Astrocyte (in vitro differentiated cells and primary cell): ENCODE measurements at regions not wholly inside any gene's neighbourhood (a gene's known extent, or its start where the extent isn't known, plus 50 kb on each side); places are given as distances from the start of the nearest gene placed in this dataset.

Experiments used
- DNase-seq: peaks from one replicate; pipeline ENCODE4 v3.0.0-alpha.2; 2010; ENCODE audit warnings: low read depth
- FAIRE-seq: peaks from 2 replicates; lab custom pipeline; 2011; peaks lifted over from hg19 to GRCh38; lab: Jason Lieb, UNC
- H2AFZ ChIP-seq: 2 replicates; pipeline ENCODE4 v1.6.0; 2012; ENCODE audit warnings: low read depth, low read length, inconsistent platforms
- H3K27ac ChIP-seq: 2 replicates; pipeline ENCODE4 v1.5.1; 2011; ENCODE audit warnings: low read depth, low read length, inconsistent platforms
- H3K27me3 ChIP-seq: 2 replicates; pipeline ENCODE4 v1.6.0; 2011; ENCODE audit warnings: low read length, inconsistent platforms; ENCODE audit not compliant: insufficient read depth
- H3K36me3 ChIP-seq: 2 replicates; pipeline ENCODE4 v1.5.1; 2011; ENCODE audit warnings: low read length, inconsistent platforms; ENCODE audit not compliant: insufficient read depth
- H3K4me1 ChIP-seq: 2 replicates; pipeline ENCODE4 v1.5.1; 2011; ENCODE audit warnings: low read length, inconsistent platforms; ENCODE audit not compliant: insufficient read depth
- H3K4me2 ChIP-seq: 2 replicates; pipeline ENCODE4 v1.6.0; 2012; ENCODE audit warnings: low read length, inconsistent platforms
- H3K4me3 ChIP-seq: 2 replicates; pipeline ENCODE4 v1.5.1; 2011; ENCODE audit warnings: low read depth, mild to moderate bottlenecking, low read length, inconsistent platforms; ENCODE audit not compliant: insufficient read depth
- H3K79me2 ChIP-seq: 2 replicates; pipeline ENCODE4 v1.6.0; 2012; ENCODE audit warnings: mild to moderate bottlenecking, low read length, inconsistent platforms; ENCODE audit not compliant: insufficient read depth
- H3K9ac ChIP-seq: 2 replicates; pipeline ENCODE4 v1.6.0; 2012; ENCODE audit warnings: mild to moderate bottlenecking, low read length, inconsistent platforms
- H3K9me3 ChIP-seq: 2 replicates; pipeline ENCODE4 v1.5.1; 2012; ENCODE audit warnings: low read depth, mild to moderate bottlenecking, low read length, inconsistent platforms; ENCODE audit not compliant: insufficient read depth
- H4K20me1 ChIP-seq: 2 replicates; pipeline ENCODE4 v1.6.0; 2012; ENCODE audit warnings: low read length, inconsistent platforms; ENCODE audit not compliant: insufficient read depth
- H3K27ac Mint-ChIP-seq: one replicate; pipeline ENCODE4 v1.8.0; 2021; ENCODE audit warnings: mild to moderate bottlenecking, mixed read lengths; ENCODE audit not compliant: unreplicated experiment
- H3K27me3 Mint-ChIP-seq: one replicate; pipeline ENCODE4 v1.8.0; 2021; ENCODE audit warnings: low read depth, mixed read lengths; ENCODE audit not compliant: unreplicated experiment
- H3K36me3 Mint-ChIP-seq: one replicate; pipeline ENCODE4 v1.8.0; 2021; ENCODE audit warnings: low read depth, mixed read lengths; ENCODE audit not compliant: unreplicated experiment
- H3K4me1 Mint-ChIP-seq: one replicate; pipeline ENCODE4 v1.8.0; 2021; ENCODE audit warnings: low read depth, mixed read lengths; ENCODE audit not compliant: unreplicated experiment
- H3K4me3 Mint-ChIP-seq: one replicate; pipeline ENCODE4 v1.8.0; 2021; ENCODE audit warnings: mild to moderate bottlenecking, moderate library complexity, mixed read lengths; ENCODE audit not compliant: unreplicated experiment
- H3K9me3 Mint-ChIP-seq: one replicate; pipeline ENCODE4 v1.8.0; 2021; ENCODE audit warnings: mild to moderate bottlenecking, mixed read lengths; ENCODE audit not compliant: unreplicated experiment
- CTCF ChIP-seq: IDR thresholded peaks from 2 replicates; pipeline ENCODE4 v1.5.1; 2011; ENCODE audit warnings: low read depth, mild to moderate bottlenecking, inconsistent platforms, low read length, moderate library complexity; ENCODE audit not compliant: insufficient read depth
- EZH2 ChIP-seq: IDR thresholded peaks from 2 replicates; pipeline ENCODE4 v1.6.1; 2012; ENCODE audit warnings: mild to moderate bottlenecking, low read length, inconsistent platforms; ENCODE audit not compliant: insufficient read depth

- no peak overlapping the region for H3K4me3 ChIP-seq
- DNase-seq, result no peak
- Mint-ChIP-seq H3K27ac (no peak overlapping the region), H3K9me3 (no peaks in the 10 kb centered on the region), H3K4me1 (no peaks in the 10 kb centered on the region), H3K4me3 (no peak overlapping the region), H3K27me3 (no peaks in the 10 kb centered on the region), H3K36me3 (no peaks in the 10 kb centered on the region)
- no peaks in the 10 kb centered on the region for H3K9me3 ChIP-seq
- no peaks in the 10 kb centered on the region for H4K20me1 ChIP-seq
- H3K36me3 ChIP-seq, result no peaks in the 10 kb centered on the region
- H3K4me2 ChIP-seq, result no peak overlapping the region
- no peak for FAIRE-seq
- no peaks in the 10 kb centered on the region for H3K27me3 ChIP-seq
- no peak for TF ChIP-seq CTCF
- TF ChIP-seq EZH2, result no peak
- H3K4me1 ChIP-seq, result no peaks in the 10 kb centered on the region
- H3K79me2 ChIP-seq, result no peaks in the 10 kb centered on the region
- H3K27ac ChIP-seq, result no peak overlapping the region
- no peak overlapping the region for H2AFZ ChIP-seq
- H3K9ac ChIP-seq, result no peak overlapping the region
Observed at GRCh38 chr3:76923485-76923884, 116.4 kb upstream of the ROBO2 start.

GRCh38 chr3:76930712-76931111, 109.2 kb upstream of the ROBO2 start:
- Histone ChIP-seq H3K36me3 (no peaks in the 10 kb centered on the region), H3K4me3 (no peak overlapping the region), H3K27me3 (no peaks in the 10 kb centered on the region), H2AFZ (no peak overlapping the region), H3K27ac (no peak overlapping the region), H3K79me2 (no peaks in the 10 kb centered on the region), H3K9me3 (no peaks in the 10 kb centered on the region), H4K20me1 (no peaks in the 10 kb centered on the region), H3K4me1 (no peaks in the 10 kb centered on the region), H3K9ac (no peak overlapping the region), H3K4me2 (no peak overlapping the region)
- TF ChIP-seq CTCF (no peak), EZH2 (no peak)
- H3K4me1 Mint-ChIP-seq, result no peaks in the 10 kb centered on the region
- DNase-seq, result no peak
- no peak for FAIRE-seq
- no peak overlapping the region for H3K27ac Mint-ChIP-seq
- H3K36me3 Mint-ChIP-seq, result no peaks in the 10 kb centered on the region
- no peaks in the 10 kb centered on the region for H3K9me3 Mint-ChIP-seq
- no peak overlapping the region for H3K4me3 Mint-ChIP-seq
- no peaks in the 10 kb centered on the region for H3K27me3 Mint-ChIP-seq

- no peak for FAIRE-seq
- no peak overlapping the region for H3K27ac Mint-ChIP-seq
- no peaks in the 10 kb centered on the region for H3K36me3 Mint-ChIP-seq
- H3K79me2 ChIP-seq, result no peaks in the 10 kb centered on the region
- H3K27ac ChIP-seq, result no peak overlapping the region
- H4K20me1 ChIP-seq, result no peaks in the 10 kb centered on the region
- H3K4me2 ChIP-seq, result no peak overlapping the region
- no peaks in the 10 kb centered on the region for H3K27me3 ChIP-seq
- H3K4me1 Mint-ChIP-seq, result no peaks in the 10 kb centered on the region
- H2AFZ ChIP-seq, result no peak overlapping the region
- H3K9ac ChIP-seq, result no peak overlapping the region
- no peaks in the 10 kb centered on the region for H3K36me3 ChIP-seq
- H3K4me3 ChIP-seq, result no peak overlapping the region
- no peaks in the 10 kb centered on the region for H3K9me3 Mint-ChIP-seq
- H3K4me3 Mint-ChIP-seq, result no peak overlapping the region
- DNase-seq, result no peak
- H3K9me3 ChIP-seq, result no peaks in the 10 kb centered on the region
- no peaks in the 10 kb centered on the region for H3K4me1 ChIP-seq
- no peaks in the 10 kb centered on the region for H3K27me3 Mint-ChIP-seq
- TF ChIP-seq CTCF (no peak), EZH2 (no peak)
Observed at GRCh38 chr3:76933245-76933644, 106.7 kb upstream of the ROBO2 start.
